GM12878 (cell line): ENCODE measurements at regions not wholly inside any gene's neighbourhood (a gene's known extent, or its start where the extent isn't known, plus 50 kb on each side); places are given as distances from the start of the nearest gene placed in this dataset.

Experiments
- EGR1 ChIP-seq, 2 experiments: IDR thresholded peaks; 1 replicate in 1 of 2; 2 replicates in 1 of 2; pipeline ENCODE4 v1.6.1; 2011 to 2012; ENCODE audit warnings: low read depth in 2 of 2, low read length in 2 of 2, borderline replicate concordance in 1 of 2, mild to moderate bottlenecking in 1 of 2, moderate library complexity in 1 of 2
- EP300 ChIP-seq, 2 experiments: fragments of 150-350 bp in 1 of 2; IDR thresholded peaks; 2 replicates each; pipeline ENCODE4 v1.6.1; 2011 to 2012; ENCODE audit warnings: low read depth in 2 of 2, low read length in 2 of 2, borderline replicate concordance in 1 of 2, improper control_type of control experiment in 1 of 2, inconsistent platforms in 1 of 2; ENCODE audit not compliant: control insufficient read depth in 1 of 2
- NRF1 ChIP-seq: conservative IDR thresholded peaks from 2 replicates; pipeline ENCODE4 v1.6.1; 2011; ENCODE audit warnings: mild to moderate bottlenecking, low read depth, low read length, improper control_type of control experiment
- POLR2A ChIP-seq: IDR thresholded peaks from 2 replicates; pipeline ENCODE4 v1.6.1; 2011; ENCODE audit warnings: low read depth, mild to moderate bottlenecking, low read length
- SMAD1 ChIP-seq: fragments of 450-650 bp; IDR thresholded peaks from 2 replicates; pipeline ENCODE4 v1.6.1; 2018; ENCODE audit warnings: mild to moderate bottlenecking, low read depth; ENCODE audit not compliant: partially characterized antibody
- TCF7 ChIP-seq: IDR thresholded peaks from 2 replicates; pipeline ENCODE4 v1.6.1; 2014; ENCODE audit warnings: antibody characterized with exemption, borderline replicate concordance
- USF2 ChIP-seq: IDR thresholded peaks from 2 replicates; pipeline ENCODE4 v1.6.1; 2011; ENCODE audit warnings: low read depth, low read length, improper control_type of control experiment, borderline replicate concordance
- ZZZ3 ChIP-seq: IDR thresholded peaks from 2 replicates; pipeline ENCODE4 v1.6.1; 2011; ENCODE audit warnings: low read depth; ENCODE audit not compliant: control insufficient read depth, insufficient read length
- TF ChIP-seq, protein P1 (sequence below), 3 experiments: IDR thresholded peaks in 2 of 3; conservative IDR thresholded peaks in 1 of 3; 2 replicates each; pipeline ENCODE4 v1.5.1; 2011; ENCODE audit warnings: low read depth in 3 of 3, low read length in 3 of 3, mild to moderate bottlenecking in 3 of 3, control low read depth in 2 of 3, moderate library complexity in 2 of 3, inconsistent platforms in 1 of 3, mixed read lengths in 1 of 3; ENCODE audit not compliant: control insufficient read depth in 2 of 3, insufficient read depth in 1 of 3; ENCODE audit errors: extremely low read depth in 1 of 3
- TF ChIP-seq, protein P2 (sequence below): IDR thresholded peaks from 2 replicates; pipeline ENCODE4 v1.6.1; 2012; ENCODE audit warnings: low read depth, low read length, improper control_type of control experiment
- TF ChIP-seq, protein P3 (sequence below): IDR thresholded peaks from 2 replicates; pipeline ENCODE4 v1.6.1; 2011; ENCODE audit warnings: borderline replicate concordance, low read depth, mild to moderate bottlenecking, moderate library complexity, mixed read lengths, low read length; ENCODE audit not compliant: insufficient read depth; ENCODE audit errors: extremely low read length

- TF ChIP-seq, protein P1, sequence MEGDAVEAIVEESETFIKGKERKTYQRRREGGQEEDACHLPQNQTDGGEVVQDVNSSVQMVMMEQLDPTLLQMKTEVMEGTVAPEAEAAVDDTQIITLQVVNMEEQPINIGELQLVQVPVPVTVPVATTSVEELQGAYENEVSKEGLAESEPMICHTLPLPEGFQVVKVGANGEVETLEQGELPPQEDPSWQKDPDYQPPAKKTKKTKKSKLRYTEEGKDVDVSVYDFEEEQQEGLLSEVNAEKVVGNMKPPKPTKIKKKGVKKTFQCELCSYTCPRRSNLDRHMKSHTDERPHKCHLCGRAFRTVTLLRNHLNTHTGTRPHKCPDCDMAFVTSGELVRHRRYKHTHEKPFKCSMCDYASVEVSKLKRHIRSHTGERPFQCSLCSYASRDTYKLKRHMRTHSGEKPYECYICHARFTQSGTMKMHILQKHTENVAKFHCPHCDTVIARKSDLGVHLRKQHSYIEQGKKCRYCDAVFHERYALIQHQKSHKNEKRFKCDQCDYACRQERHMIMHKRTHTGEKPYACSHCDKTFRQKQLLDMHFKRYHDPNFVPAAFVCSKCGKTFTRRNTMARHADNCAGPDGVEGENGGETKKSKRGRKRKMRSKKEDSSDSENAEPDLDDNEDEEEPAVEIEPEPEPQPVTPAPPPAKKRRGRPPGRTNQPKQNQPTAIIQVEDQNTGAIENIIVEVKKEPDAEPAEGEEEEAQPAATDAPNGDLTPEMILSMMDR (IDR thresholded peaks at IDR 0.05 in 2 of 3, conservative IDR thresholded peaks at IDR 0.05 in 1 of 3; ENCODE audit: control insufficient read depth in 2 of 3, extremely low read depth in 1 of 3, insufficient read depth in 1 of 3, low read depth in 3 of 3, low read length in 3 of 3), result no peak
- TF ChIP-seq ZZZ3, result no peak
- no peak for TF ChIP-seq USF2
- TF ChIP-seq POLR2A, result no peak
- no peak for TF ChIP-seq SMAD1
- TF ChIP-seq TCF7, result no peak
- TF ChIP-seq EGR1 (IDR thresholded peaks at IDR 0.05; ENCODE audit: borderline replicate concordance in 1 of 2, low read depth in 2 of 2, low read length in 2 of 2), result no peak
- no peak for TF ChIP-seq EP300 (IDR thresholded peaks at IDR 0.05; ENCODE audit: borderline replicate concordance in 1 of 2, control insufficient read depth in 1 of 2, low read depth in 2 of 2, low read length in 2 of 2)
- TF ChIP-seq, protein P2, sequence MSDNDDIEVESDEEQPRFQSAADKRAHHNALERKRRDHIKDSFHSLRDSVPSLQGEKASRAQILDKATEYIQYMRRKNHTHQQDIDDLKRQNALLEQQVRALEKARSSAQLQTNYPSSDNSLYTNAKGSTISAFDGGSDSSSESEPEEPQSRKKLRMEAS, result no peak
- TF ChIP-seq, protein P3, sequence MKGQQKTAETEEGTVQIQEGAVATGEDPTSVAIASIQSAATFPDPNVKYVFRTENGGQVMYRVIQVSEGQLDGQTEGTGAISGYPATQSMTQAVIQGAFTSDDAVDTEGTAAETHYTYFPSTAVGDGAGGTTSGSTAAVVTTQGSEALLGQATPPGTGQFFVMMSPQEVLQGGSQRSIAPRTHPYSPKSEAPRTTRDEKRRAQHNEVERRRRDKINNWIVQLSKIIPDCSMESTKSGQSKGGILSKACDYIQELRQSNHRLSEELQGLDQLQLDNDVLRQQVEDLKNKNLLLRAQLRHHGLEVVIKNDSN, result no peak
- TF ChIP-seq NRF1, result no peak
Measured at GRCh38 chr15:49715701-49716100, 94.9 kb downstream of the DTWD1 start.
